Sigmoid colon (tissue), 4 donors: ENCODE measurements at regions not wholly inside any gene's neighbourhood (a gene's known extent, or its start where the extent isn't known, plus 50 kb on each side); places are given as distances from the start of the nearest gene placed in this dataset.

Experiments used
- POLR2A ChIP-seq, 2 donors: fragments of 450-650 bp; IDR thresholded peaks; one replicate each; pipeline ENCODE4 v1.6.1; 2016; ENCODE audit warnings: antibody characterized with exemption in 2 of 2, mild to moderate bottlenecking in 2 of 2, moderate library complexity in 2 of 2
- POLR2AphosphoS5 ChIP-seq, 4 donors: sonication (generic); formaldehyde crosslinking; IDR thresholded peaks; one replicate each; pipeline ENCODE4 v1.6.1; 2017; ENCODE audit warnings: antibody characterized with exemption in 4 of 4
- TF ChIP-seq, protein P1 (sequence below), 4 experiments: fragments of 450-650 bp in 3 of 4; fragments of 200-600 bp in 1 of 4; IDR thresholded peaks; one replicate each; pipeline ENCODE4 v1.5.1; 2016 to 2019; ENCODE audit warnings: antibody characterized with exemption in 4 of 4, mild to moderate bottlenecking in 3 of 4, moderate library complexity in 2 of 4

DNA sequence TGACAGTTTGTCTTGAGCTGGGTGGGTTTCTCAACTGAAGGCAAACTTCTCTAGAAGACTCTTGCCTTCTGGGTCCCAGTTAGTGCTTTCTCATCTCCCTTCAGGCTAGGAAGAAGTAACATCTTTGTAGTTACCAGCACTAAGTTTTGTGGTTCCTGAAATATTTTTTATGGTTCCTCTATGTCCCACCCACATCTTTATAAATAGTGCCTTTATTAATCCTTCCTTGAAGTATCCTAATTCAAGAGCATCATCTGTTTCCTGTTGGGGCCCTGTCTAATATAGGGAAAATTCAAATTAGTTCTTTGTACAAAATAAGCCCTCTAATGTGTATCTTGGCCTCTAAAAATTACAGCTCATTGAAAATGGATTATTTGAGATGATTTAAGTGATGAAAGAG is 147.4 kb upstream of the MAOA start:
- no peak for TF ChIP-seq POLR2A (IDR thresholded peaks at IDR 0.05)
- TF ChIP-seq, protein P1, sequence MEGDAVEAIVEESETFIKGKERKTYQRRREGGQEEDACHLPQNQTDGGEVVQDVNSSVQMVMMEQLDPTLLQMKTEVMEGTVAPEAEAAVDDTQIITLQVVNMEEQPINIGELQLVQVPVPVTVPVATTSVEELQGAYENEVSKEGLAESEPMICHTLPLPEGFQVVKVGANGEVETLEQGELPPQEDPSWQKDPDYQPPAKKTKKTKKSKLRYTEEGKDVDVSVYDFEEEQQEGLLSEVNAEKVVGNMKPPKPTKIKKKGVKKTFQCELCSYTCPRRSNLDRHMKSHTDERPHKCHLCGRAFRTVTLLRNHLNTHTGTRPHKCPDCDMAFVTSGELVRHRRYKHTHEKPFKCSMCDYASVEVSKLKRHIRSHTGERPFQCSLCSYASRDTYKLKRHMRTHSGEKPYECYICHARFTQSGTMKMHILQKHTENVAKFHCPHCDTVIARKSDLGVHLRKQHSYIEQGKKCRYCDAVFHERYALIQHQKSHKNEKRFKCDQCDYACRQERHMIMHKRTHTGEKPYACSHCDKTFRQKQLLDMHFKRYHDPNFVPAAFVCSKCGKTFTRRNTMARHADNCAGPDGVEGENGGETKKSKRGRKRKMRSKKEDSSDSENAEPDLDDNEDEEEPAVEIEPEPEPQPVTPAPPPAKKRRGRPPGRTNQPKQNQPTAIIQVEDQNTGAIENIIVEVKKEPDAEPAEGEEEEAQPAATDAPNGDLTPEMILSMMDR (IDR thresholded peaks at IDR 0.05): no peak
- no peak for TF ChIP-seq POLR2AphosphoS5 (IDR thresholded peaks at IDR 0.05)
